ENCODE measurements at regions not wholly inside any gene's neighbourhood (a gene's known extent, or its start where the extent isn't known, plus 50 kb on each side); places are given as distances from the start of the nearest gene placed in this dataset.

DNA sequence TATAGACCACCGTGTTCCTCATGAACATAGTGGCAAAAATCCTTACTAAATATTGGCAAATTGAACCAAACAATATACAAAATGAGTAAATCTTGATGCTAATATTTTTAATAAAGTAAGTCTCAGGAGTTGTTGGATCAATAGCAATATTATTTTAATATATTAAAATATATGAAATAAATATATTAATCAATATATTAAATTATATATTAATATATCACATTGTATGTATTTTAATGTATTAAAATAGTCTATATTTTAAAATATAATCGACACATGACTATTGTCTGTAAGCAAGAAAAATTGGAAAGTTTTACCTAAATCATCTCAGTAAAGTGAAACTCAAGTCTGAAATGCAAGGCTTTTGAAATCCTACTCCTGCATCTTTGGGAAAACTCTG is 78.9 kb upstream of the GJB6 start:
- H3K36me3 ChIP-seq (replicated peaks in 1 of 2; ENCODE audit: control insufficient read depth in 1 of 2, insufficient read depth in 2 of 2, low read length in 2 of 2): no peaks in the 10 kb centered on the region
- peaks cover 0 to 3% of the 10 kb centered on the region in 2 donors for H3K4me1 ChIP-seq (ENCODE audit: control insufficient read depth in 1 of 2, insufficient read depth in 2 of 2, low read length in 2 of 2)
- no peak overlapping the region for H3K9ac ChIP-seq (ENCODE audit: insufficient read depth, low read length, poor library complexity, severe bottlenecking)
- no peaks in the 10 kb centered on the region for H4K20me1 ChIP-seq (ENCODE audit: insufficient read depth, low read length)
- H3K36me3 Mint-ChIP-seq: no peaks in the 10 kb centered on the region
- peaks cover 3 to 15% (median 11%) of the 10 kb centered on the region in 7 donors for H3K9me3 Mint-ChIP-seq
- DNase-seq: no peak
- TF ChIP-seq, protein P1, sequence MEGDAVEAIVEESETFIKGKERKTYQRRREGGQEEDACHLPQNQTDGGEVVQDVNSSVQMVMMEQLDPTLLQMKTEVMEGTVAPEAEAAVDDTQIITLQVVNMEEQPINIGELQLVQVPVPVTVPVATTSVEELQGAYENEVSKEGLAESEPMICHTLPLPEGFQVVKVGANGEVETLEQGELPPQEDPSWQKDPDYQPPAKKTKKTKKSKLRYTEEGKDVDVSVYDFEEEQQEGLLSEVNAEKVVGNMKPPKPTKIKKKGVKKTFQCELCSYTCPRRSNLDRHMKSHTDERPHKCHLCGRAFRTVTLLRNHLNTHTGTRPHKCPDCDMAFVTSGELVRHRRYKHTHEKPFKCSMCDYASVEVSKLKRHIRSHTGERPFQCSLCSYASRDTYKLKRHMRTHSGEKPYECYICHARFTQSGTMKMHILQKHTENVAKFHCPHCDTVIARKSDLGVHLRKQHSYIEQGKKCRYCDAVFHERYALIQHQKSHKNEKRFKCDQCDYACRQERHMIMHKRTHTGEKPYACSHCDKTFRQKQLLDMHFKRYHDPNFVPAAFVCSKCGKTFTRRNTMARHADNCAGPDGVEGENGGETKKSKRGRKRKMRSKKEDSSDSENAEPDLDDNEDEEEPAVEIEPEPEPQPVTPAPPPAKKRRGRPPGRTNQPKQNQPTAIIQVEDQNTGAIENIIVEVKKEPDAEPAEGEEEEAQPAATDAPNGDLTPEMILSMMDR (IDR thresholded peaks at IDR 0.05): no peak
- no peak overlapping the region for H3K27ac ChIP-seq (ENCODE audit: low read depth in 1 of 2, low read length in 2 of 2)
- H3K4me3 ChIP-seq (replicated peaks in 1 of 3; ENCODE audit: low read depth in 2 of 3, low read length in 3 of 3): no peak overlapping the region
- peak overlapping the region in 1 of 2 donors; percentile 69 for H3K4me3 Mint-ChIP-seq
- H3K27me3 ChIP-seq (ENCODE audit: control insufficient read depth in 2 of 2, insufficient read depth in 2 of 2, low read length in 2 of 2): peaks cover 0 to 10% of the 10 kb centered on the region in 2 donors
- WGBS (ENCODE audit: insufficient coverage): no CpG with 5 or more reads among the region's 2 CpGs
- peaks cover 3 to 12% (median 4%) of the 10 kb centered on the region in 3 donors for H3K27me3 Mint-ChIP-seq (ENCODE audit: low read depth in 3 of 3)
- H3K79me2 ChIP-seq (ENCODE audit: insufficient read depth, low read length): no peaks in the 10 kb centered on the region
- H3K9me3 ChIP-seq (replicated peaks in 1 of 2; ENCODE audit: control insufficient read depth in 1 of 2, insufficient read depth in 1 of 2, low read length in 2 of 2): peaks cover 0 to 9% of the 10 kb centered on the region in 2 donors
- no peak overlapping the region for H3K27ac Mint-ChIP-seq
- H3K4me2 ChIP-seq (replicated peaks; ENCODE audit: extremely low read depth, low read length, poor library complexity, severe bottlenecking): peak overlapping the region; percentile 5
- intact Hi-C loops (cut with micrococcal nuclease): no loop called here
- H2AFZ ChIP-seq (ENCODE audit: insufficient read depth, low read depth, low read length, poor library complexity, severe bottlenecking): no peak overlapping the region
- H3K4me1 Mint-ChIP-seq: peaks cover 2% of the 10 kb centered on the region

DNA sequence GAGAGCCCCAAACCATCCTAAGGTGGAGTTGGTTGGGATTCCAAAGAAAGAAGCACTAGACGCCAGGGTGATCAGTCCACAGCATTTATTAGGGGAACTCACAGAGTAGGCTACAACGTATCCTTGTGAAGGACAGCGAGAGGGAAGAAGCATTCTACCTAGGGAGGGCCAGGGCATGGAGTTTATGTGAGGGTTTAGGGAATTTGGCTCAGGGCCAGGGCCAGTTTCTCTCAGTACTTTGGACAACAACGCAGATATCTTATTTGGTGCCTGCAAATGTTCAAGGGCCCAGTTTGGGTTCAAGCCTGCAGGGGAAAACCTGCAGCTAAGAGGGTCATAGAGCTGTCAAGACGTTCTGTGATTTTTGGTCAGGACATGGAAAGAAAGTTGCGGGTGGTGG is 73.9 kb upstream of the GJB6 start:
- peaks cover 29 to 39% (median 30%) of the 10 kb centered on the region in 3 donors for H3K27me3 Mint-ChIP-seq (ENCODE audit: low read depth in 3 of 3)
- TF ChIP-seq, protein P1 (IDR thresholded peaks at IDR 0.05): no peak
- Histone ChIP-seq H3K9ac (ENCODE audit: insufficient read depth, low read length, poor library complexity, severe bottlenecking) (no peak overlapping the region), H4K20me1 (ENCODE audit: insufficient read depth, low read length) (no peaks in the 10 kb centered on the region), H3K27me3 (ENCODE audit: control insufficient read depth in 2 of 2, insufficient read depth in 2 of 2, low read length in 2 of 2) (peaks cover 18 to 35% of the 10 kb centered on the region in 2 donors), H3K4me1 (ENCODE audit: control insufficient read depth in 1 of 2, insufficient read depth in 2 of 2, low read length in 2 of 2) (peaks cover 9% of the 10 kb centered on the region in 2 donors), H3K4me2 (replicated peaks; ENCODE audit: extremely low read depth, low read length, poor library complexity, severe bottlenecking) (no peak overlapping the region), H3K36me3 (replicated peaks in 1 of 2; ENCODE audit: control insufficient read depth in 1 of 2, insufficient read depth in 2 of 2, low read length in 2 of 2) (no peaks in the 10 kb centered on the region), H3K4me3 (replicated peaks in 1 of 3; ENCODE audit: low read depth in 2 of 3, low read length in 3 of 3) (no peak overlapping the region), H2AFZ (ENCODE audit: insufficient read depth, low read depth, low read length, poor library complexity, severe bottlenecking) (no peak overlapping the region), H3K9me3 (replicated peaks in 1 of 2; ENCODE audit: control insufficient read depth in 1 of 2, insufficient read depth in 1 of 2, low read length in 2 of 2) (peaks cover 8 to 9% of the 10 kb centered on the region in 2 donors), H3K27ac (ENCODE audit: low read depth in 1 of 2, low read length in 2 of 2) (no peak overlapping the region), H3K79me2 (ENCODE audit: insufficient read depth, low read length) (no peaks in the 10 kb centered on the region)
- DNase-seq: no peak
- peaks cover 0 to 5% of the 10 kb centered on the region in 2 donors for H3K36me3 Mint-ChIP-seq
- H3K9me3 Mint-ChIP-seq: peaks cover 3 to 23% (median 19%) of the 10 kb centered on the region in 7 donors
- H3K4me1 Mint-ChIP-seq: peaks cover 8% of the 10 kb centered on the region
- H3K4me3 Mint-ChIP-seq: no peak overlapping the region
- H3K27ac Mint-ChIP-seq: peak overlapping the region in 1 of 7 donors; percentile 73
- 90% methylated on average over 4 of the region's 6 CpGs for whole genome bisulfite sequencing (ENCODE audit: insufficient coverage)
- intact Hi-C loops (cut with micrococcal nuclease): no loop called here

Data from CD14-positive monocyte (primary cell).